ENCODE measurements at regions not wholly inside any gene's neighbourhood (a gene's known extent, or its start where the extent isn't known, plus 50 kb on each side); places are given as distances from the start of the nearest gene placed in this dataset.

DNA sequence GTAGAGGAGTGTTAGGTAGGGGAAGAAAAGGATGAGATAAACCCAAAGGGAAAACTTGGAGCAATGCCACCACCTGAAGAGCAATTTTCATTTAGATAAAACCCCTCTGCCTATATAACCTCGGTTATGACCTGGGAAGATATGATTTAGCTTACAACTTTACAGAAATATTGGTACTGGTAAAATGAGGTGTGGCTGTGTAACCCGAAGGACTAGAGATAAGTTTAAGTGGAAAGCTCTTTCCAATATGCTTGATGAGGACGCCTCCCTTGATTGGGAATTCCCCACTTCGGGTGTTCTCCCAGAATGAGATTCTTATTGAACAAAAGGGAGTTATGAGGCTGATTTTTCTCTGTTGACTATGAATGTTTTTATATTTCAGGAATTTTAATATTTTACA lies 109.5 kb upstream of the CDK6 start:
- TF ChIP-seq, protein P1, sequence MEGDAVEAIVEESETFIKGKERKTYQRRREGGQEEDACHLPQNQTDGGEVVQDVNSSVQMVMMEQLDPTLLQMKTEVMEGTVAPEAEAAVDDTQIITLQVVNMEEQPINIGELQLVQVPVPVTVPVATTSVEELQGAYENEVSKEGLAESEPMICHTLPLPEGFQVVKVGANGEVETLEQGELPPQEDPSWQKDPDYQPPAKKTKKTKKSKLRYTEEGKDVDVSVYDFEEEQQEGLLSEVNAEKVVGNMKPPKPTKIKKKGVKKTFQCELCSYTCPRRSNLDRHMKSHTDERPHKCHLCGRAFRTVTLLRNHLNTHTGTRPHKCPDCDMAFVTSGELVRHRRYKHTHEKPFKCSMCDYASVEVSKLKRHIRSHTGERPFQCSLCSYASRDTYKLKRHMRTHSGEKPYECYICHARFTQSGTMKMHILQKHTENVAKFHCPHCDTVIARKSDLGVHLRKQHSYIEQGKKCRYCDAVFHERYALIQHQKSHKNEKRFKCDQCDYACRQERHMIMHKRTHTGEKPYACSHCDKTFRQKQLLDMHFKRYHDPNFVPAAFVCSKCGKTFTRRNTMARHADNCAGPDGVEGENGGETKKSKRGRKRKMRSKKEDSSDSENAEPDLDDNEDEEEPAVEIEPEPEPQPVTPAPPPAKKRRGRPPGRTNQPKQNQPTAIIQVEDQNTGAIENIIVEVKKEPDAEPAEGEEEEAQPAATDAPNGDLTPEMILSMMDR (conservative IDR thresholded peaks at IDR 0.05 in 1 of 2, IDR thresholded peaks at IDR 0.05 in 1 of 2; ENCODE audit: extremely low read depth in 1 of 2, insufficient read depth in 1 of 2, low read depth in 1 of 2, low read length in 2 of 2) = no peak
- no peak for TF ChIP-seq EZH2 (IDR thresholded peaks at IDR 0.05; ENCODE audit: borderline replicate concordance, low read length)
